K562 (cell line): ENCODE measurements at regions not wholly inside any gene's neighbourhood (a gene's known extent, or its start where the extent isn't known, plus 50 kb on each side); places are given as distances from the start of the nearest gene placed in this dataset.

Experiments used
- CBX2 ChIP-seq: fragments of 200-600 bp; sonication (generic); IDR thresholded peaks from one replicate; pipeline ENCODE4 v1.6.1; 2012; ENCODE audit warnings: mild to moderate bottlenecking, low read length, inconsistent platforms; ENCODE audit not compliant: insufficient read depth, poor library complexity, severe bottlenecking
- CTBP1 ChIP-seq: fragments of 450-650 bp; IDR thresholded peaks from 2 replicates; pipeline ENCODE4 v1.6.1; 2016; ENCODE audit warnings: borderline replicate concordance
- DMBX1 ChIP-seq: fragments of 250-450 bp; sonication (Bioruptor Pico); IDR thresholded peaks from 2 replicates; pipeline ENCODE4 v1.8.0; 2022; ENCODE audit warnings: inconsistent platforms, mild to moderate bottlenecking, moderate library complexity, borderline replicate concordance
- FOSL1 ChIP-seq: fragments of 200-800 bp; sonication (Bioruptor generic); conservative IDR thresholded peaks from 2 replicates; pipeline ENCODE4 v1.6.1; 2016; ENCODE audit warnings: missing genetic modification characterization, missing compliant biosample characterization
- HOMEZ ChIP-seq: fragments of 250-450 bp; sonication (Bioruptor Pico); IDR thresholded peaks from 2 replicates; pipeline ENCODE4 v1.4.0; 2020; ENCODE audit warnings: mild to moderate bottlenecking, moderate library complexity
- IFI16 ChIP-seq: fragments of 250-450 bp; sonication (Bioruptor Pico); IDR thresholded peaks from 2 replicates; pipeline ENCODE4 v2.1.2; 2022; ENCODE audit warnings: mild to moderate bottlenecking, inconsistent platforms
- JUND ChIP-seq, 2 experiments: IDR thresholded peaks; 2 replicates in 1 of 2; 3 replicates in 1 of 2; pipeline ENCODE4 v1.6.1; 2011; ENCODE audit warnings: borderline replicate concordance in 2 of 2, low read depth in 2 of 2, low read length in 2 of 2, improper control_type of control experiment in 1 of 2, missing biosample characterization in 1 of 2, missing genetic modification characterization in 1 of 2, missing genetic modification reagents in 1 of 2
- NFE2 ChIP-seq: IDR thresholded peaks from 2 replicates; pipeline ENCODE4 v1.6.1; 2014; ENCODE audit warnings: antibody characterized with exemption, low read depth
- SMAD3 ChIP-seq: fragments of 450-650 bp; formaldehyde crosslinking; conservative IDR thresholded peaks from 2 replicates; pipeline ENCODE4 v1.4.0; 2020; ENCODE audit warnings: mild to moderate bottlenecking
- SMARCA4 ChIP-seq: fragments of 450-650 bp; IDR thresholded peaks from 2 replicates; pipeline ENCODE4 v1.6.1; 2016
- SRSF9 ChIP-seq: fragments of 200-400 bp; formaldehyde crosslinking; IDR thresholded peaks from 2 replicates; pipeline ENCODE4 v1.6.1; 2017; ENCODE audit warnings: low read depth, low read length, borderline replicate concordance
- STAG1 ChIP-seq: sonication (generic); formaldehyde crosslinking; IDR thresholded peaks from 2 replicates; pipeline ENCODE4 v1.5.0; 2020; ENCODE audit warnings: missing genetic modification reagents, borderline replicate concordance
- TAF15 ChIP-seq: fragments of 200-400 bp; formaldehyde crosslinking; IDR thresholded peaks from 2 replicates; pipeline ENCODE4 v1.6.1; 2017; ENCODE audit warnings: mild to moderate bottlenecking, low read depth, low read length, moderate library complexity
- TAL1 ChIP-seq: fragments of 450-650 bp; IDR thresholded peaks from 2 replicates; pipeline ENCODE4 v1.6.1; 2016; ENCODE audit warnings: mild to moderate bottlenecking
- TBL1XR1 ChIP-seq, 2 experiments: IDR thresholded peaks; 2 replicates each; pipeline ENCODE4 v1.6.1; 2012; ENCODE audit warnings: improper control_type of control experiment in 2 of 2, low read length in 2 of 2, mild to moderate bottlenecking in 1 of 2
- XRCC4 ChIP-seq: IDR thresholded peaks from one replicate; pipeline ENCODE4 v1.6.1; 2011; ENCODE audit not compliant: insufficient read depth, insufficient read length; ENCODE audit errors: extremely low read depth
- ZNF175 ChIP-seq: fragments of 200-800 bp; sonication (Bioruptor generic); IDR thresholded peaks from 2 replicates; pipeline ENCODE4 v1.6.1; 2016; ENCODE audit warnings: low read depth, mild to moderate bottlenecking, missing genetic modification characterization, missing compliant biosample characterization
- ZNF444 ChIP-seq: fragments of 250-450 bp; sonication (Bioruptor Pico); IDR thresholded peaks from 2 replicates; pipeline ENCODE4 v1.4.0; 2020; ENCODE audit warnings: mild to moderate bottlenecking, moderate library complexity
- ZNF79 ChIP-seq: fragments of 250-450 bp; sonication (Bioruptor Pico); IDR thresholded peaks from 2 replicates; pipeline ENCODE4 v1.4.0; 2020; ENCODE audit warnings: low read depth, mild to moderate bottlenecking, moderate library complexity
- TF ChIP-seq, protein P1 (sequence below): fragments of 250-450 bp; sonication (Bioruptor Pico); IDR thresholded peaks from 2 replicates; pipeline ENCODE4 v1.9.0; 2021; ENCODE audit warnings: mild to moderate bottlenecking
- TF ChIP-seq, protein P2 (sequence below): sonication (generic); formaldehyde crosslinking; IDR thresholded peaks from 2 replicates; pipeline ENCODE4 v1.8.1; 2023; ENCODE audit warnings: mild to moderate bottlenecking, missing genetic modification reagents
- TF ChIP-seq, protein P3 (sequence below), 3 experiments: fragments of 200-800 bp in 1 of 3; sonication (Bioruptor generic) in 1 of 3; sonication (generic) in 1 of 3; formaldehyde crosslinking in 1 of 3; IDR thresholded peaks; 2 replicates each; pipeline versions ENCODE4 v1.6.1 to v1.8.0; 2016 to 2022; ENCODE audit warnings: mild to moderate bottlenecking in 2 of 3, missing compliant biosample characterization in 2 of 3, missing genetic modification characterization in 2 of 3, missing genetic modification reagents in 1 of 3
- TF ChIP-seq, protein P4 (sequence below): fragments of 450-650 bp; formaldehyde crosslinking; IDR thresholded peaks from 2 replicates; pipeline ENCODE4 v1.4.0; 2020; ENCODE audit warnings: mild to moderate bottlenecking, moderate library complexity

DNA sequence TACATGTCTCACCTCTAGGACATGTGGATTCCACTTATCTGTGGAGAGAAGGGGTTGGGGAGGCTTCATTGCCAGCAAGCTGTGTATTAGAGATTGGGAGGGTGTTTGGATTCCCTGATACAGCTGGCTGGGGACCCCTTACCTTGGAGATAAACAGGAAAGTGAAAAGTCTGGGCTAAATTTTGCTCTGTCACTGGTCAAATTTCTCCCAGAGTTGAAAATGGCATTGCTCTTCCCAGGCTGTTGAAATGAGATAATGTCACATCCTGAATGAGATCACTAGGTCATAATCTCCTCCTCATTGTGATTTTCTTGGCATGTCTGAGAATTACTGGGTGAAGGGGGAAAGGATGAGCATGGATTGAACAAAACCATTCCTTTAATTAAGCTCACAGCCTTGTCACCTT lies 265.0 kb upstream of the PARD3B start (continued):
- peak in 1 of 2 experiments; percentile 25; a peak in 1 of 4 replicates for TF ChIP-seq TBL1XR1 (IDR thresholded peaks at IDR 0.05; ENCODE audit: low read length in 2 of 2)
- TF ChIP-seq IFI16 (CRISPR knock-in tag) = no peak
- peak; percentile 90 for TF ChIP-seq TAL1
- TF ChIP-seq ZNF175 = peak; percentile 35; the same call in 1 of the 2 replicates
- no peak for TF ChIP-seq STAG1 (CRISPR knock-in tag)
- no peak for TF ChIP-seq SMAD3
- TF ChIP-seq, protein P1, sequence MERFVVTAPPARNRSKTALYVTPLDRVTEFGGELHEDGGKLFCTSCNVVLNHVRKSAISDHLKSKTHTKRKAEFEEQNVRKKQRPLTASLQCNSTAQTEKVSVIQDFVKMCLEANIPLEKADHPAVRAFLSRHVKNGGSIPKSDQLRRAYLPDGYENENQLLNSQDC (CRISPR knock-in tag) = no peak
- peak; percentile 62 for TF ChIP-seq FOSL1 (tag)
- TF ChIP-seq, protein P2, sequence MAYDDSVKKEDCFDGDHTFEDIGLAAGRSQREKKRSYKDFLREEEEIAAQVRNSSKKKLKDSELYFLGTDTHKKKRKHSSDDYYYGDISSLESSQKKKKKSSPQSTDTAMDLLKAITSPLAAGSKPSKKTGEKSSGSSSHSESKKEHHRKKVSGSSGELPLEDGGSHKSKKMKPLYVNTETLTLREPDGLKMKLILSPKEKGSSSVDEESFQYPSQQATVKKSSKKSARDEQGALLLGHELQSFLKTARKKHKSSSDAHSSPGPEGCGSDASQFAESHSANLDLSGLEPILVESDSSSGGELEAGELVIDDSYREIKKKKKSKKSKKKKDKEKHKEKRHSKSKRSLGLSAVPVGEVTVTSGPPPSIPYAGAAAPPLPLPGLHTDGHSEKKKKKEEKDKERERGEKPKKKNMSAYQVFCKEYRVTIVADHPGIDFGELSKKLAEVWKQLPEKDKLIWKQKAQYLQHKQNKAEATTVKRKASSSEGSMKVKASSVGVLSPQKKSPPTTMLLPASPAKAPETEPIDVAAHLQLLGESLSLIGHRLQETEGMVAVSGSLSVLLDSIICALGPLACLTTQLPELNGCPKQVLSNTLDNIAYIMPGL = no peak
- TF ChIP-seq, protein P3, sequence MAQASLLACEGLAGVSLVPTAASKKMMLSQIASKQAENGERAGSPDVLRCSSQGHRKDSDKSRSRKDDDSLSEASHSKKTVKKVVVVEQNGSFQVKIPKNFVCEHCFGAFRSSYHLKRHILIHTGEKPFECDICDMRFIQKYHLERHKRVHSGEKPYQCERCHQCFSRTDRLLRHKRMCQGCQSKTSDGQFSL (CRISPR knock-in tag; IDR thresholded peaks at IDR 0.05) = no peak
- TF ChIP-seq, protein P3 (tag; IDR thresholded peaks at IDR 0.05) = no peak
- peak; percentile 58; the same call in 1 of the 2 replicates for TF ChIP-seq DMBX1 (CRISPR knock-in tag)
- TF ChIP-seq SRSF9 = no peak
- TF ChIP-seq CBX2 = no peak
- TF ChIP-seq NFE2 = peak; percentile 44; the same call in 1 of the 2 replicates
- TF ChIP-seq, protein P4, sequence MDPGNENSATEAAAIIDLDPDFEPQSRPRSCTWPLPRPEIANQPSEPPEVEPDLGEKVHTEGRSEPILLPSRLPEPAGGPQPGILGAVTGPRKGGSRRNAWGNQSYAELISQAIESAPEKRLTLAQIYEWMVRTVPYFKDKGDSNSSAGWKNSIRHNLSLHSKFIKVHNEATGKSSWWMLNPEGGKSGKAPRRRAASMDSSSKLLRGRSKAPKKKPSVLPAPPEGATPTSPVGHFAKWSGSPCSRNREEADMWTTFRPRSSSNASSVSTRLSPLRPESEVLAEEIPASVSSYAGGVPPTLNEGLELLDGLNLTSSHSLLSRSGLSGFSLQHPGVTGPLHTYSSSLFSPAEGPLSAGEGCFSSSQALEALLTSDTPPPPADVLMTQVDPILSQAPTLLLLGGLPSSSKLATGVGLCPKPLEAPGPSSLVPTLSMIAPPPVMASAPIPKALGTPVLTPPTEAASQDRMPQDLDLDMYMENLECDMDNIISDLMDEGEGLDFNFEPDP (CRISPR knock-in tag) = no peak
- TF ChIP-seq CTBP1 = no peak
- no peak for TF ChIP-seq TAF15
- TF ChIP-seq SMARCA4 = peak; percentile 53; the same call in 1 of the 2 replicates
- no peak for TF ChIP-seq ZNF79 (CRISPR knock-in tag)
- no peak for TF ChIP-seq HOMEZ (CRISPR knock-in tag)
- TF ChIP-seq JUND (IDR thresholded peaks at IDR 0.05; ENCODE audit: borderline replicate concordance, low read depth, low read length) = no peak
- peak; percentile 62; the same call in 1 of the 3 replicates for TF ChIP-seq JUND (tag; IDR thresholded peaks at IDR 0.05; ENCODE audit: borderline replicate concordance, low read depth, low read length)
- TF ChIP-seq XRCC4 = no peak
- no peak for TF ChIP-seq ZNF444 (CRISPR knock-in tag)
